Lower lobe of right lung (tissue), 2 donors: ENCODE measurements at regions not wholly inside any gene's neighbourhood (a gene's known extent, or its start where the extent isn't known, plus 50 kb on each side); places are given as distances from the start of the nearest gene placed in this dataset.

ENCODE experiments used
- ATAC-seq, 2 donors: fragments of 200-7000 bp; cut with Tn5 transposase; one replicate each; pipeline ENCODE4 v1.9.1; 2020 to 2022; ENCODE audit warnings: mild to moderate bottlenecking in 2 of 2, moderate library complexity in 2 of 2
- DNase-seq: peaks from one replicate; pipeline ENCODE4 v3.0.0-alpha.2; 2020
- H3K27ac ChIP-seq: fragments of 200-600 bp; one replicate; pipeline ENCODE4 v1.8.0; 2022
- H3K27me3 ChIP-seq: fragments of 200-600 bp; one replicate; pipeline ENCODE4 v1.8.0; 2022; ENCODE audit warnings: low read depth
- H3K36me3 ChIP-seq: fragments of 200-600 bp; one replicate; pipeline ENCODE4 v1.8.0; 2022; ENCODE audit warnings: mild to moderate bottlenecking
- H3K4me1 ChIP-seq: fragments of 200-600 bp; one replicate; pipeline ENCODE4 v1.8.0; 2022
- H3K4me3 ChIP-seq: fragments of 200-600 bp; one replicate; pipeline ENCODE4 v1.8.0; 2022; ENCODE audit warnings: mild to moderate bottlenecking
- H3K9me3 ChIP-seq: fragments of 200-600 bp; one replicate; pipeline ENCODE4 v1.8.0; 2022
- CTCF ChIP-seq: fragments of 200-600 bp; IDR thresholded peaks from one replicate; pipeline ENCODE4 v1.8.0; 2022; ENCODE audit warnings: antibody characterized with exemption, mild to moderate bottlenecking
- intact Hi-C: fragments of 100-400 bp; cut with DNase I; formaldehyde crosslinking; loops from one replicate; pipeline ENCODE4 v1.11.0; 2022
- donor health status: DM: no; HTN: yes; CAD: no; lungs with severe emphysema.

DNA sequence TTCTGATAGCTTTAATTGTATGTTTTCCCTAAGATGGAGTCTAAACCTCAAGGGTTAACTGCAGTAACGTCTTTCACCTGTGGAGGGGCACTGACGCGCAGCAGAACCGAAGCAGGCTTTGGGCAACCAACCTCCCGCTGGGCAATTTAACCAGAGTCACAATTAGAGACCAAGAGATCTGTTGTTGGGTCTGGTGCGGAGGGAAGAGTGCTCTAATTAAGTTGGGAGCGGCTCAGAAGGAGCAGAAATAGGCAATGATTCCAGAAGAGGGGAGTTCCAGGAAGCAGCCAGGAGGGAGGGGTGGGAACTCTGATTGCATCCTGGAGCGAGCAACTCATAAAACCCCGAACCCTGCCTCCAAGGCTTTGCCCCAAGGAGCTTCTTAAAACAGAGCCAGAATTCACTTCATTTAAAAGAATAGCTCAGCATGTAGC is 245.8 kb downstream of the PAX3 start:
- Histone ChIP-seq H3K4me3 (no peak overlapping the region), H3K27ac (no peak overlapping the region), H3K9me3 (no peaks in the 10 kb centered on the region), H3K4me1 (no peaks in the 10 kb centered on the region), H3K27me3 (peaks cover 38% of the 10 kb centered on the region), H3K36me3 (no peaks in the 10 kb centered on the region)
- DNase-seq (no peak), ATAC-seq (no peak)
- intact Hi-C loops = no loop called here
- no peak for TF ChIP-seq CTCF

DNA sequence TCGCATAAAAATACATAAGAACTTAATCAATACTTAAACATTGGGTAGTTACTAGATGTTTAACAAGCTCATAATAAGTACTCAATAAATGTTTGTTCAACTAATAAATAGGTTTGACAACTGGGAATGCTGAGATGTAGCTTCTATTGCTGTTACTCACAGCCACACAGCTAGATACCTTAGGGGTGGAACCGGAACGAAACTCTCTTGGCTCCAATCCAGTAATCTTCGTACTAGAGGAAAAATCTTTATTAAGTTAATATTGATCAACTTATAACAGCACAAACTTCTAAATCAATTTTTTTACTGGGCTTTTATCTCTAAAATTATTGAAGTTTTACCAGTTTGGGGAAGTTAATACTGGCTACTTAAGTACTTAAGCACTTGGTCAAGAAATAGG is 247.8 kb downstream of the PAX3 start:
- no peak for DNase-seq
- Histone ChIP-seq H3K36me3 (no peaks in the 10 kb centered on the region), H3K27ac (no peak overlapping the region), H3K27me3 (peaks cover 31% of the 10 kb centered on the region), H3K4me3 (no peak overlapping the region), H3K4me1 (no peaks in the 10 kb centered on the region), H3K9me3 (no peaks in the 10 kb centered on the region)
- TF ChIP-seq CTCF = no peak
- ATAC-seq = no peak
- intact Hi-C loops = no loop called here

GRCh38 chr2:222049946-222050345 is 248.9 kb downstream of the PAX3 start:
- Histone ChIP-seq H3K4me1 (no peaks in the 10 kb centered on the region), H3K27ac (no peak overlapping the region), H3K9me3 (no peaks in the 10 kb centered on the region), H3K36me3 (no peaks in the 10 kb centered on the region), H3K4me3 (no peak overlapping the region), H3K27me3 (peaks cover 31% of the 10 kb centered on the region)
- ATAC-seq = peak; percentile 29 to 54
- no peak for TF ChIP-seq CTCF
- no peak for DNase-seq
- intact Hi-C loops = no loop called here

DNA sequence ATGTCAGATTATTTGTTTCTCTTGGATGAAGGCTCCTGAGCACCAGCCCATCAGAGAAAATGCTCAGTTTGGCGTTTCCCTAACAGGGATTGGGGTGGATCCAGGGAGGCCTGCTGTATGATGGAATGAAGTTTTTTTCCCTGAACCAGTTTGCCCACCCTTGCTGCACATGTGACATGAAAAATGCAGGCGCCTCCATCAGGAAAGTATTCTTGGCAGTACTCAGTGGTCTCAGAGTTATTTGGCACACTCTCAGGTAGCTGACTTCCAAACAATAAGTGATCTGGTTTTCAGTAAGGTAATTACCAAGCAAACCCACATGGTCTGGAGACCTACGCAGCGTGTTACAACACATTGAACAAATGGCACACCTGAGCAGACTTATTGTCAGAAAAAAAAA is 254.9 kb downstream of the PAX3 start:
- Histone ChIP-seq H3K27me3 (peaks cover 4% of the 10 kb centered on the region), H3K9me3 (no peaks in the 10 kb centered on the region), H3K36me3 (no peaks in the 10 kb centered on the region), H3K27ac (no peak overlapping the region), H3K4me1 (no peaks in the 10 kb centered on the region), H3K4me3 (no peak overlapping the region)
- DNase-seq = no peak
- no peak for TF ChIP-seq CTCF
- peak; percentile 40 to 59 for ATAC-seq
- intact Hi-C loops = no loop called here

GRCh38 chr2:222042666-222043065 is 256.1 kb downstream of the PAX3 start:
- DNase-seq (no peak), ATAC-seq (no peak)
- no peak overlapping the region for H3K27ac ChIP-seq
- TF ChIP-seq CTCF = no peak
- peaks cover 4% of the 10 kb centered on the region for H3K27me3 ChIP-seq
- no peak overlapping the region for H3K4me3 ChIP-seq
- H3K4me1 ChIP-seq = no peaks in the 10 kb centered on the region
- H3K36me3 ChIP-seq = no peaks in the 10 kb centered on the region
- no peaks in the 10 kb centered on the region for H3K9me3 ChIP-seq
- intact Hi-C loops = no loop called here

- ATAC-seq (no peak), DNase-seq (no peak)
- Histone ChIP-seq H3K27ac (no peak overlapping the region), H3K9me3 (no peaks in the 10 kb centered on the region), H3K4me3 (no peak overlapping the region), H3K36me3 (no peaks in the 10 kb centered on the region), H3K4me1 (no peaks in the 10 kb centered on the region), H3K27me3 (peaks cover 4% of the 10 kb centered on the region)
- intact Hi-C loops = no loop called here
- TF ChIP-seq CTCF = no peak
These were observed 258.5 kb downstream of the PAX3 start for GRCh38 chr2:222040333-222040732.
